Vagina (tissue), 2 donors: ENCODE measurements at regions not wholly inside any gene's neighbourhood (a gene's known extent, or its start where the extent isn't known, plus 50 kb on each side); places are given as distances from the start of the nearest gene placed in this dataset.

ENCODE experiments used
- CTCF ChIP-seq, 3 experiments: fragments of 450-650 bp in 2 of 3; fragments of 200-600 bp in 1 of 3; sonication (generic) in 1 of 3; IDR thresholded peaks; one replicate each; pipeline ENCODE4 v1.5.1; 2017 to 2019; ENCODE audit warnings: antibody characterized with exemption in 3 of 3, mild to moderate bottlenecking in 2 of 3, moderate library complexity in 2 of 3
- POLR2A ChIP-seq, 2 donors: fragments of 450-650 bp; IDR thresholded peaks; one replicate each; pipeline ENCODE4 v1.6.1; 2017; ENCODE audit warnings: antibody characterized with exemption in 2 of 2, mild to moderate bottlenecking in 2 of 2, moderate library complexity in 2 of 2

GRCh38 chr2:175741164-175741563 lies 260.9 kb downstream of the LNPK start:
- TF ChIP-seq CTCF (IDR thresholded peaks at IDR 0.05), result no peak
- TF ChIP-seq POLR2A (IDR thresholded peaks at IDR 0.05), result no peak
